IMR-90 (cell line): ENCODE measurements at regions not wholly inside any gene's neighbourhood (a gene's known extent, or its start where the extent isn't known, plus 50 kb on each side); places are given as distances from the start of the nearest gene placed in this dataset.
"Not testable (repeated sequence)": the region's sequence is repeated elsewhere in the genome, so short reads cannot be mapped to it uniquely, and the experiment has no call there.

Source experiments
- BHLHE40 ChIP-seq: fragments of 150-350 bp; IDR thresholded peaks from 2 replicates; pipeline ENCODE4 v1.6.1; 2016; ENCODE audit warnings: mild to moderate bottlenecking, low read depth, low read length
- CEBPB ChIP-seq: IDR thresholded peaks from 2 replicates; pipeline ENCODE4 v1.6.1; 2012; ENCODE audit warnings: low read depth, low read length, improper control_type of control experiment
- CHD1 ChIP-seq: IDR thresholded peaks from 2 replicates; pipeline ENCODE4 v1.6.1; 2012; ENCODE audit warnings: low read depth, low read length, improper control_type of control experiment
- ELK1 ChIP-seq: fragments of 150-350 bp; IDR thresholded peaks from 2 replicates; pipeline ENCODE4 v1.6.1; 2016; ENCODE audit warnings: low read depth, mild to moderate bottlenecking, low read length, moderate library complexity, borderline replicate concordance
- MAZ ChIP-seq: IDR thresholded peaks from 2 replicates; pipeline ENCODE4 v1.6.1; 2012; ENCODE audit warnings: low read depth, mild to moderate bottlenecking, low read length, improper control_type of control experiment, moderate library complexity, borderline replicate concordance
- MXI1 ChIP-seq: IDR thresholded peaks from 2 replicates; pipeline ENCODE4 v1.6.1; 2012; ENCODE audit warnings: low read depth, mild to moderate bottlenecking, low read length, moderate library complexity, borderline replicate concordance
- POLR2A ChIP-seq: IDR thresholded peaks from 2 replicates; pipeline ENCODE4 v1.6.1; 2012; ENCODE audit warnings: mild to moderate bottlenecking, low read depth, low read length
- RAD21 ChIP-seq: IDR thresholded peaks from 2 replicates; pipeline ENCODE4 v1.6.1; 2012; ENCODE audit warnings: low read length, improper control_type of control experiment
- RCOR1 ChIP-seq: IDR thresholded peaks from 2 replicates; pipeline ENCODE4 v1.6.1; 2012; ENCODE audit warnings: mild to moderate bottlenecking, low read length, improper control_type of control experiment; ENCODE audit not compliant: insufficient replicate concordance
- RFX5 ChIP-seq: IDR thresholded peaks from 2 replicates; pipeline ENCODE4 v1.8.0; 2012; ENCODE audit warnings: low read depth, mild to moderate bottlenecking, low read length, moderate library complexity
- SMC3 ChIP-seq: fragments of 150-350 bp; IDR thresholded peaks from 2 replicates; pipeline ENCODE4 v1.6.1; 2016; ENCODE audit warnings: low read depth, mild to moderate bottlenecking, antibody characterized with exemption, low read length, moderate library complexity
- TF ChIP-seq, protein P1 (sequence below): conservative IDR thresholded peaks from 2 replicates; pipeline ENCODE4 v1.5.1; 2012; ENCODE audit warnings: mild to moderate bottlenecking, low read depth, low read length, improper control_type of control experiment
- TF ChIP-seq, protein P2 (sequence below): fragments of 150-350 bp; IDR thresholded peaks from 2 replicates; pipeline ENCODE4 v1.6.1; 2017; ENCODE audit warnings: mild to moderate bottlenecking, antibody characterized with exemption, low read length, low read depth

DNA sequence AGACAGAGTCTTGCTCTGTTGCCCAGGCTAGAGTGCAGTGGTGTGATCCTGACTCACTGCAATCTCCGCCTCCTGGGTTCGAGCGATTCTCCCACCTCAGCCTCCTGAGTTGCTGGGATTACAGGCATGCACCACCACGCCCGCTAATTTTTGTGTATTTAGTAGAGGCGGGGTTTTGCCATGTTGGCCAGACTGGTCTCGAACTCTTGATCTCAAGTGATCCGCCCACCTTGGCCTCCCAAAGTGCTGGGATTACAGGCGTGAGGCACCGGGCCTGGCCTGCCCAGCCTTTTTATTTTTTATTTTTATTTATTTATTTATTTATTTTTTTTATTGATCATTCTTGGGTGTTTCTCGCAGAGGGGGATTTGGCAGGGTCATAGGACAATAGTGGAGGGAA, 98.6 kb upstream of the HS6ST1 start:
- TF ChIP-seq, protein P1, sequence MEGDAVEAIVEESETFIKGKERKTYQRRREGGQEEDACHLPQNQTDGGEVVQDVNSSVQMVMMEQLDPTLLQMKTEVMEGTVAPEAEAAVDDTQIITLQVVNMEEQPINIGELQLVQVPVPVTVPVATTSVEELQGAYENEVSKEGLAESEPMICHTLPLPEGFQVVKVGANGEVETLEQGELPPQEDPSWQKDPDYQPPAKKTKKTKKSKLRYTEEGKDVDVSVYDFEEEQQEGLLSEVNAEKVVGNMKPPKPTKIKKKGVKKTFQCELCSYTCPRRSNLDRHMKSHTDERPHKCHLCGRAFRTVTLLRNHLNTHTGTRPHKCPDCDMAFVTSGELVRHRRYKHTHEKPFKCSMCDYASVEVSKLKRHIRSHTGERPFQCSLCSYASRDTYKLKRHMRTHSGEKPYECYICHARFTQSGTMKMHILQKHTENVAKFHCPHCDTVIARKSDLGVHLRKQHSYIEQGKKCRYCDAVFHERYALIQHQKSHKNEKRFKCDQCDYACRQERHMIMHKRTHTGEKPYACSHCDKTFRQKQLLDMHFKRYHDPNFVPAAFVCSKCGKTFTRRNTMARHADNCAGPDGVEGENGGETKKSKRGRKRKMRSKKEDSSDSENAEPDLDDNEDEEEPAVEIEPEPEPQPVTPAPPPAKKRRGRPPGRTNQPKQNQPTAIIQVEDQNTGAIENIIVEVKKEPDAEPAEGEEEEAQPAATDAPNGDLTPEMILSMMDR, result not testable (repeated sequence)
- not testable (repeated sequence) for TF ChIP-seq ELK1, POLR2A, SMC3, BHLHE40, RCOR1, CEBPB, CHD1, RFX5, MXI1, MAZ, RAD21
- TF ChIP-seq, protein P2, sequence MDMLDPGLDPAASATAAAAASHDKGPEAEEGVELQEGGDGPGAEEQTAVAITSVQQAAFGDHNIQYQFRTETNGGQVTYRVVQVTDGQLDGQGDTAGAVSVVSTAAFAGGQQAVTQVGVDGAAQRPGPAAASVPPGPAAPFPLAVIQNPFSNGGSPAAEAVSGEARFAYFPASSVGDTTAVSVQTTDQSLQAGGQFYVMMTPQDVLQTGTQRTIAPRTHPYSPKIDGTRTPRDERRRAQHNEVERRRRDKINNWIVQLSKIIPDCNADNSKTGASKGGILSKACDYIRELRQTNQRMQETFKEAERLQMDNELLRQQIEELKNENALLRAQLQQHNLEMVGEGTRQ, result not testable (repeated sequence)
